Neural cell (in vitro differentiated cells): ENCODE measurements at regions not wholly inside any gene's neighbourhood (a gene's known extent, or its start where the extent isn't known, plus 50 kb on each side); places are given as distances from the start of the nearest gene placed in this dataset.

Source experiments
- H2AFZ ChIP-seq: fragments of 200-600, 300-800 bp; sonication (generic), shearing (Covaris generic); 2 replicates; pipeline ENCODE4 v1.6.0; 2014; ENCODE audit warnings: low read depth, mild to moderate bottlenecking, antibody characterized with exemption, low read length, moderate library complexity
- H3F3A ChIP-seq: fragments of 200-600 bp; shearing (Covaris generic); 2 replicates; pipeline ENCODE4 v1.6.1; 2016; ENCODE audit warnings: mild to moderate bottlenecking, moderate library complexity, mixed read lengths, antibody characterized with exemption, low read length; ENCODE audit not compliant: insufficient read depth, poor library complexity, severe bottlenecking
- H3K27ac ChIP-seq: fragments of 200-600, 300-800 bp; sonication (generic), shearing (Covaris generic); 2 replicates; pipeline ENCODE4 v1.5.1; 2014; ENCODE audit warnings: mild to moderate bottlenecking, low read length, moderate library complexity
- H3K27me3 ChIP-seq: fragments of 300-800, 200-600 bp; sonication (generic), shearing (Covaris generic); 2 replicates; pipeline ENCODE4 v1.6.0; 2014; ENCODE audit warnings: mild to moderate bottlenecking, low read depth, low read length, moderate library complexity; ENCODE audit not compliant: insufficient read depth
- H3K36me3 ChIP-seq: fragments of 300-800, 200-600 bp; sonication (generic), shearing (Covaris generic); 2 replicates; pipeline ENCODE4 v1.5.1; 2014; ENCODE audit warnings: mild to moderate bottlenecking, antibody characterized with exemption, low read length, moderate library complexity; ENCODE audit not compliant: insufficient read depth
- H3K4me2 ChIP-seq: fragments of 300-800, 200-600 bp; sonication (generic), shearing (Covaris generic); 2 replicates; pipeline ENCODE4 v1.6.0; 2014; ENCODE audit warnings: mild to moderate bottlenecking, low read length
- H3K4me3 ChIP-seq: fragments of 300-800, 200-600 bp; sonication (generic), shearing (Covaris generic); 2 replicates; pipeline ENCODE4 v1.5.1; 2014; ENCODE audit warnings: mild to moderate bottlenecking, low read length, moderate library complexity
- H3K79me2 ChIP-seq: fragments of 200-600 bp; shearing (Covaris generic); replicated peaks from 2 replicates; pipeline ENCODE4 v1.6.0; 2014; ENCODE audit warnings: mild to moderate bottlenecking, low read length, moderate library complexity; ENCODE audit not compliant: insufficient read depth
- H3K9ac ChIP-seq: fragments of 300-800, 200-600 bp; sonication (generic), shearing (Covaris generic); 2 replicates; pipeline ENCODE4 v1.6.1; 2016; ENCODE audit warnings: mild to moderate bottlenecking, low read length, mixed read lengths
- H3K9me2 ChIP-seq: fragments of 200-600 bp; shearing (Covaris generic); 2 replicates; pipeline ENCODE4 v1.6.1; 2016; ENCODE audit warnings: mild to moderate bottlenecking, low read length, mixed read lengths; ENCODE audit not compliant: insufficient read depth
- H3K9me3 ChIP-seq: fragments of 200-600, 300-800 bp; sonication (generic), shearing (Covaris generic); 2 replicates; pipeline ENCODE4 v1.6.1; 2016; ENCODE audit warnings: mild to moderate bottlenecking, mixed run types, low read length, moderate library complexity, mixed read lengths
- H4K20me1 ChIP-seq: fragments of 200-600 bp; shearing (Covaris generic); 2 replicates; pipeline ENCODE4 v1.6.1; 2016; ENCODE audit warnings: mild to moderate bottlenecking, mixed run types; ENCODE audit not compliant: insufficient read depth
- CTCF ChIP-seq: fragments of 450-650 bp; IDR thresholded peaks from 2 replicates; pipeline ENCODE4 v1.5.1; 2014; ENCODE audit warnings: antibody characterized with exemption, mild to moderate bottlenecking, moderate library complexity; ENCODE audit not compliant: poor library complexity, severe bottlenecking
- EP300 ChIP-seq: fragments of 450-650 bp; conservative IDR thresholded peaks from 2 replicates; pipeline ENCODE4 v1.6.1; 2014; ENCODE audit warnings: antibody characterized with exemption, mild to moderate bottlenecking, moderate library complexity; ENCODE audit not compliant: poor library complexity, severe bottlenecking
- EZH2 ChIP-seq: fragments of 200-600, 300-800 bp; shearing (Covaris generic), sonication (generic); IDR thresholded peaks from 2 replicates; pipeline ENCODE4 v1.6.1; 2014; ENCODE audit warnings: antibody characterized with exemption, low read length, borderline replicate concordance, mild to moderate bottlenecking; ENCODE audit not compliant: insufficient read depth, poor library complexity, severe bottlenecking
- MXI1 ChIP-seq: fragments of 450-650 bp; conservative IDR thresholded peaks from 2 replicates; pipeline ENCODE4 v1.6.1; 2014; ENCODE audit warnings: antibody characterized with exemption, mild to moderate bottlenecking; ENCODE audit not compliant: poor library complexity, severe bottlenecking
- POLR2AphosphoS5 ChIP-seq: IDR thresholded peaks from 2 replicates; pipeline ENCODE4 v1.6.1; 2012
- RAD21 ChIP-seq: fragments of 450-650 bp; conservative IDR thresholded peaks from 2 replicates; pipeline ENCODE4 v1.6.1; 2014; ENCODE audit warnings: antibody characterized with exemption, mild to moderate bottlenecking, moderate library complexity
- REST ChIP-seq: IDR thresholded peaks from 2 replicates; pipeline ENCODE4 v1.6.1; 2012; ENCODE audit warnings: borderline replicate concordance
- SMC3 ChIP-seq: fragments of 450-650 bp; conservative IDR thresholded peaks from 2 replicates; pipeline ENCODE4 v1.6.1; 2014; ENCODE audit warnings: antibody characterized with exemption, mild to moderate bottlenecking, moderate library complexity; ENCODE audit not compliant: poor library complexity
- TAF1 ChIP-seq: IDR thresholded peaks from 2 replicates; pipeline ENCODE4 v1.6.1; 2012; ENCODE audit warnings: low read depth

GRCh38 chr2:111653103-111653624 lies 230.8 kb downstream of the ANAPC1 start:
- Histone ChIP-seq H3K36me3 (no peaks in the 10 kb centered on the region), H3K9me3 (no peaks in the 10 kb centered on the region), H3K79me2 (no peaks in the 10 kb centered on the region), H3F3A (no peaks in the 10 kb centered on the region), H3K27ac (no peak overlapping the region), H4K20me1 (no peaks in the 10 kb centered on the region), H3K9ac (no peak overlapping the region), H3K4me3 (no peak overlapping the region), H3K4me2 (no peak overlapping the region), H3K9me2 (no peaks in the 10 kb centered on the region), H2AFZ (no peak overlapping the region), H3K27me3 (no peaks in the 10 kb centered on the region)
- TF ChIP-seq RAD21: no peak
- TF ChIP-seq POLR2AphosphoS5: no peak
- no peak for TF ChIP-seq REST
- no peak for TF ChIP-seq EZH2
- TF ChIP-seq TAF1: no peak
- TF ChIP-seq SMC3: no peak
- no peak for TF ChIP-seq MXI1
- TF ChIP-seq CTCF: no peak

DNA sequence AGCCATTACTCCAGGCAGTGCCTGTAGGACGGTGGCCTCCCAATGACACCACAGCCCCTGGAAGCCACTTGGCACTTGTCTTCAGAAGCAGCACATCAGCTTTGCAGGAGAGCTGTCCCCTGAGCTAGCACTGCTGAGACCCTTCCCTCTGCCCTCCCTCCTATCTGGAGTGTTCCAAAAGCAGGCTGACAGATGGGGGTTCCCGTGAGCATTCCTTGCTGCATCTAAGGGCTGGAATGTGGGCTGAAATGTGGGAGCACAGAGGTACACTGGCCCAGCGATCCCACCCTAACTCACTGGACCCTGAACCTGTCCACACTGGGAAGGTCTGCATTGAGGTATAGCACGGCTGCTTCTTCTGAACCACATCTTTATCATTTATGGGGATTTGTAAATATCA lies 230.1 kb downstream of the ANAPC1 start:
- Histone ChIP-seq H3K9me2 (no peaks in the 10 kb centered on the region), H3K27ac (no peak overlapping the region), H2AFZ (no peak overlapping the region), H3K9ac (no peak overlapping the region), H4K20me1 (no peaks in the 10 kb centered on the region), H3K4me2 (no peak overlapping the region), H3K36me3 (no peaks in the 10 kb centered on the region), H3F3A (no peaks in the 10 kb centered on the region), H3K79me2 (no peaks in the 10 kb centered on the region), H3K27me3 (no peaks in the 10 kb centered on the region), H3K4me3 (no peak overlapping the region), H3K9me3 (no peaks in the 10 kb centered on the region)
- TF ChIP-seq EP300 (no peak), REST (no peak), EZH2 (no peak), TAF1 (no peak), CTCF (no peak)
